AG20443 (cell line): ENCODE measurements at regions not wholly inside any gene's neighbourhood (a gene's known extent, or its start where the extent isn't known, plus 50 kb on each side); places are given as distances from the start of the nearest gene placed in this dataset.
"Not testable (repeated sequence)": the region's sequence is repeated elsewhere in the genome, so short reads cannot be mapped to it uniquely, and the experiment has no call there.

Source experiments
- DNase-seq: peaks from one replicate; pipeline ENCODE4 v3.0.0; 2012; ENCODE audit warnings: low spot score, mixed read lengths

DNA sequence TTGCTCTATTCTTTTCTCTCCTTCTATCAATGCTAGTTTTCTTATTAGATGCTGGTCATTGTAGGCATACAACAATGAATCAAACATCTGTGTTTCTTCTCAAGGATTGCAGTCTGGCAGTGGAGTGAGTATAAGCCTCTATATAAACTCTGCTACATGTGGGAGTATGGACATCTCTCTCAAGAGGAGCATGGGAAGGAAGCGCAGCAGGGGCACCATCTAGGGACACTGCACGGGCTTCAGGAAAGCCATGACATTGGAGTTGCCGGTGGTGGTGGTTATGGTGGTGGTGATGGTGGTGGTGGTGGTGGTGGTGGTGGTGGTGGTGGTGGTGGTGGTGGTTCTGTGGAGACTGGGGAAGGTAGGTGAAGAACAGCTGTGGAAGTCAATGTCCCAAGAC, 462.6 kb downstream of the RNF144A start:
- DNase-seq = no peak

DNA sequence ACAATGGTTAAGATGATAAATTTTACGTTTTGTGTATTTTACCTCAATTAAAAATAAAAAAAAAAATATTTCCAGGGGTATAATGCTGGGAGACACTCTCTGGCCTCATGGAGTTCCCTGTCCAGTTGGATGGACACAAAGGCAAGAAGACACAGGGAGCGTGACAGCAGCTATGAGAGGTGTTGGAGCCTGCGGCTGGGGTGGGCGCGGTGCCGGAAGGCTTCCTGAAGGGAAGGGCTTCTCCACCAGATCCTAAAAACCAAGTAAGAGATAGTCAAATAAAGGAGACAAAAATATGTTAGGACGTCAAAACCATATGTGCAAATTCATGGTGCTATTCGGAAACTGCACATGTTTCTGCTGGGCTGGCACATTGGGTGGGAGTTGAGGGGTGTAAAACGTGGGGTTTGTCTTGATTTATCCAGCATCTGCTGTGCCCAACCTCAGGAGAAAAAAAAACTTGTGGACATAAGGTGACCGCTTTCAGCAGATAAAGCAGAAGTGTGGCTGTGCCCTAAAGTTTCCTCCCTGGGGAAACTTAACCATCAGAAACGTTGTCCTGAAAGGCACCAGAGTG, 467.6 kb downstream of the RNF144A start:
- DNase-seq = no peak

DNA sequence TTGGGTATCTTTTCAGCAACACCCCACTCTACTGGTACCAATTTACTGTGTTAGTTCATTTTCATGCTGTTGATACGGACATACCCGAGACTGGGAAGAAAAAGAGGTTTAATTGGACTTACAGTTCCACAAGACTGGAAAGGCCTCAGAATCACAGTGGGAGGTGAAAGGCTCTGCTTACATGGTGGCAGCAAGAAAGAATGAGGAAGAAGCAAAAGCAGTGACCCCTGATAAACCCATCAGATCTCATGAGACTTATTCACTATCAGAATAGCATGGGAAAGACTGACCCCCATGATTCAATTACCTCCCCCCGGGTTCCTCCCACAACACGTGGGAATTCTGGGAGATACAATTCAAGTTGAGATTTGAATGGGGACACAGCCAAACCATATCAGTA, 473.1 kb downstream of the RNF144A start:
- not testable (repeated sequence) for DNase-seq

DNA sequence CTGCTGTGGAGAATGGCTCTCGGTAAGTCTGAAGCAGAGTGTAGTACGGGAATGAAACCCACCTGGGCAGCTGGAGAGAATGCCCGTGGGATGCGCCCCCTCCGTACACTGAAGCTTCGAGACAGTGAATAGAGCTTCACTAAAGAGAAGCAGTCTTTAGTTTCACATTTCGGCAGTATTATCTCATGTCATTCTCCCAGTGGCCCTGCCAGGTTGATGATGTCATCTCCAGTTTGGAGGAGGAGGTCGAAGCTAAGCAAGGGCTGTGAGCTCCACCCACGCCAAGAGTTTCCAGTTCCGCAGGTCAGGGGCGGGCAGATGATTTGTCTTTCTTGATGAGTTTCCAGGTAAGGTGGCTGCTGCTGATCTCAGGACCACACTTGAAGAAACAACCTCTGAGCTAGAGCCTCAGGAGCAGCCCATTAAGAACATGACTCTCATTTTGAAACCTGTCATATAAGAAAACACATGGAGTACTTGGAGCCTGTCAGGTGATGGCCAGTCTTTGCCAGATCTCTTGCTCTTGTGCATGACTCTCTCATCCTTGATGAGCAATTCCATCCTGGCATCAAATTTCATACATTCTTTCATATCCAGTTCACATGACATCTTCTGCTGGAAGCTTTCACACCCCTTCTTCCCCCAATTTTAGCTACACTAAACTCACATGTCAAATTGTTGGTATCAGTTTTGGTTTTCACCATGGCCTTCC, 475.0 kb downstream of the RNF144A start:
- DNase-seq = no peak

DNA sequence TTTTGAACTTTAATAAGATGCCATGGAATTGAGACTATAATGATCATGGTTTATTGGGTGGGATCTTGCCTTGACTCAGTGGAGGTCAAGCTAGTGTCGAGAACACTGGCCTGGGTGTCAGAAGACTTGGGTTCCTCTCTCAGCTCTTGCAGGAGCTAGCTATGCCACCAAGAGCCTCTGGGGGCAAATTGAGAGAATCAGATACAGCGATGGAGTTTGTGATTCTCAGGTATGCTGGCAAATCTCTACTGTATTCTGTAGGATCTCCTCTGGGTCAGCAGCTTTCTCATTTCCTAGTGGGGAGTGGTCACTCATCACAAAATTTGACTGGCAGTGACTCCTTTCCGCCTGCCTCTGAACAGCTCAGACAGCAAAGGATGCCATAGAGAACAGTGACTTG, 477.0 kb downstream of the RNF144A start:
- DNase-seq = no peak

DNA sequence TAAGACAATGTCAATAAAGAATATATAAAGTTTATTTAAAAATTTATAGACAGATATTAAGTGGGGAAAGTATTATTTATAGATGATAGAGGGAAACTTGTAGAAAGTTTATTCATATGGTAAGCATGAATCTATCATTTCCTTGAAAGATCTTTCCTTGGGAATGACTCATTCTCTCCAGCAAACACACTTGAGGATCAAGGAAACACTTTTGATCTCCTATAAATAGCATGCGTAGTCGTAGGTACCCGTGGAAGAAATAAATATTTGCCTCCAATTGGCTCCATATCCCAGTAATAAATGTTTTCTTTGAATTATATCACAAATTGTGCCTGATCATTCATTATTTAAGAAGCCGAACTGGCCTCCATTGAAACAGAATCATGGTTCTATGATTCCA, 483.4 kb downstream of the RNF144A start:
- DNase-seq = no peak

DNA sequence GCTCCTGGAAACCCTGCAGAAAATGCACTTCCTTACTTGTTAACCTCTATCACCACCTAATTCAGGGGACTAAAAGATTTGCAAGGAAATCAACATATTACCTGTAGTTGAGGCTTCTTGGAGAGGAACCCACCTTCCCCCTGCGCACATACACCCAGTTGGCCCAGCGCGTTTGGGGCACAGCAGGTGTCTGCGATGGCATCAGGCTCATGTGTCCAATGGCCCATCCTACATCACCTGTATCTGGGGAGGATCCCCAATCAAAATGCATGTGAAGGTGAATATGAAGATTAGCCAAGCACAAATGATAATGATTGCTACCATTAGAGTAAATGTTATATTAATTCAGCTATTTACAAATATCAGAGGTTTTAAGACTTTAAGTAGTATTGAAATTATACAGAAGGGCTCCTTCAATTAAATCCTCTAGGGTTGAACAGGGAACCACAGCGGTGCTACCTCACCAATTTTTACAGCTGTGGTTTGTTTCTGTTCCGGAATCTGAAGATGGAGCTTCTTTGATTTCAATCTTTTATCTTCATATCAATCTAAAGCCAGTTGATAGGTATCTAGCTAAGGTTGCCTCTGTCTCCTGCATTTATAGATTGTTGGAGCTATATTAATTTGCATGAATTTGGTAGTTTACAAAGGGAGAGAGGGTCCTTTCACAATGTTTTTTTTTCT, 486.0 kb downstream of the RNF144A start:
- no peak for DNase-seq

DNA sequence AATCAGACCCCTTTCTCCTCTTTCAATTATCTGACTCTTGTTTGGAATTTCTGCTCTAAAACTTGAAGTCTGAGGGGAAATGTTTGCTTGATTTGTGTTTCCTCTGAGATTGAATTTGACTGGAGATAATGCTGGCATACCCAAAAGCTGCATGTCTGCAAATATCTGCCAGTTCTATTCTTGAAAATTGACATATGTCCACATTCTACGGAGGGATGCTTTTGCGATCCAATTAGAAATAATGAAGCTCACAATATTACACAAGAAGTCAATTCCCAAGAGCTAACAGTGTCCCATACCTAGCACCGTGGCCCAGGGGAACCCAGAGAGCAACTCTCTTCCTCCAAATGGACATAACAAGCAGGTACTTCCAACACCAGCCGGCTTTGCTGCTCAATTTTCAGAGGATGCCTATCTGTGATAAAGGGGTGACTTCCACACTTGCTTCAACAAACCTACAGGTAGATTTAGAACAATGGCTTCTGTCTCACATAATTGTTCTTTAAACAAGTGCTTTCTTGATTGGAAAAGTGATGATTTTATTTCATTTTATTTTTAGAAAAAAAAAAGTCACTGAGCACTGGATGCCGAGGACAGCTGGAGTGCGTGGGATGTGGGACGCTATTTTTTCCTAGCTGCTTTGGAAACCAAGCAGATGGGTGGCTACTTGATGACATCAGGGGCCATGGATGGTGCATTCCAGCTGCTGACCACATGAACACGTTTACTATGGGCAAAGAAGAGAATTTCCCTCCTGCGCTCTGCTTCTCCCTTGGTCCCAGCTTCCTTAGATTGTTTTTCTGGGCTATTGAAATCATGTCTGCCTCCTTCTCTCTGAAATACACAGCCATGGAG, 488.9 kb downstream of the RNF144A start:
- DNase-seq = peak; percentile 74

DNA sequence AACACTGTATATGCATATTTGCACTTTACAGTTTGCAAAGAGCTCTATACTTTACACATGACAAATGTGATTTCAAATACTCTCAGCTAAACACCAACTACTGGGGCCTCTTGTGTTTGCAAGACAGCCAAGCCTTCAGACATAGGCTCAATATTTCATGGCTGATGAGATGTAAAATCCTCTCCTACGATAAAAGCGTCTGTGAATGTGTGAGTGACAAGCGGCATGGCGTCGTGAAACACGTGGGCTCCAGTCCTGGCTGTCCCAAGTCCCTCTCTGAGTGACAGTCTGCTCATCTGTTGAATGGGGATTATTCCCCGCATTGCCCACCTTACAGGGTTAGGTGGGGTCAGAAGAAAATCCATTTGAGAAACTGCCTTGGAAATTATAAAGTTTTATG, 489.8 kb downstream of the RNF144A start:
- DNase-seq = no peak

DNA sequence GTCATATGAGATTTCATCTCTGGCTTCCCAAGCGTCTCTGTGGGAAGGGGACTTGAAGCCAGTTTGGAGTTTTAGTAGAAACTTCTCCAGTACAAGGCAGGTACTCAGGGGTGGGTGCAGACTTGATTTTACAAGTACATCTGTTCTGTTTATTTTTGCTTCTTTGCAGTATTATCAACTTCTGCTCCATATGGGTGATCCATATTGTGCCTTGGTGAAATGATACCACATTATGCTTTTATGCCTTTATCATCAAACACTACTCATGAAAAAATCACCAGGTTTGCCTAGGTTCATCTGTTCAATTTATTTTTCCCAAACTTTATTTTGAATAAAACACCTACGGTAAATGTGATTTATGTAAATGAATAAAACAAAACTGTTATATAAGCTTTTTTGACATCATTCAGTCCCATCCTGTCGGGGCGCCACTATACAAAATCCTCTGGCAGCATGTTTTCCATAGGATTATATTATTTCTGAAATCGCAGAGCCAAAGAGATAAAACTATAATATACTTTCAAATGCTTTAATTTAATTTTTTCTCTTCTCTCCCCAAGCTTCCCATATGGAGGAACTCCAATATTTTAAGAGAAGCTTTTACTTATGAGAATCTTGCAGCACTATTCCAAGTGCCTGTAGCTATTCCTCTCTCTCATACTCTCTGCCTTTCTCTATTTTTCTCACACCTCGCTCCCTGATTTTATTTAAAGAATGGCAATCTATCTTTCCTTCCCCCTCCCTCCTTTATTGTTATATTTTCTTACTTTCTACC, 490.9 kb downstream of the RNF144A start:
- DNase-seq = no peak

DNA sequence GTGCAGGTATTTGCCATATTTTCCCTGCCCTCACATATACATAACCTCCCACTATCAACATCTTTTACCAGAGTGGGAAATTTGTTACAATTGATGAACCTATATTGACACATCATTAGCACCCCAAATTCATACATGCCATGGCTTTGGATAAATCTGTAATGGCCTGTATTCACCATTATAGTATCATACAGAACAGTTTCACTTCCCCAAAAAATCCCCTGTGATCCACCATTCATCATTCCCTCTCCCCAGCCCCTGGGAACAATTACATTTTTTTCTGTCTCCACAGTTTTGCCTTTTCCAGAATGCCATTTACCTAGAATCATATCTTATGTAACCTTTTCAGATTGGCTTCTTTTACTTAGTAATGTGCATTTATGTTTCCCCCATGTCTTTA, 494.5 kb downstream of the RNF144A start:
- DNase-seq = no peak

DNA sequence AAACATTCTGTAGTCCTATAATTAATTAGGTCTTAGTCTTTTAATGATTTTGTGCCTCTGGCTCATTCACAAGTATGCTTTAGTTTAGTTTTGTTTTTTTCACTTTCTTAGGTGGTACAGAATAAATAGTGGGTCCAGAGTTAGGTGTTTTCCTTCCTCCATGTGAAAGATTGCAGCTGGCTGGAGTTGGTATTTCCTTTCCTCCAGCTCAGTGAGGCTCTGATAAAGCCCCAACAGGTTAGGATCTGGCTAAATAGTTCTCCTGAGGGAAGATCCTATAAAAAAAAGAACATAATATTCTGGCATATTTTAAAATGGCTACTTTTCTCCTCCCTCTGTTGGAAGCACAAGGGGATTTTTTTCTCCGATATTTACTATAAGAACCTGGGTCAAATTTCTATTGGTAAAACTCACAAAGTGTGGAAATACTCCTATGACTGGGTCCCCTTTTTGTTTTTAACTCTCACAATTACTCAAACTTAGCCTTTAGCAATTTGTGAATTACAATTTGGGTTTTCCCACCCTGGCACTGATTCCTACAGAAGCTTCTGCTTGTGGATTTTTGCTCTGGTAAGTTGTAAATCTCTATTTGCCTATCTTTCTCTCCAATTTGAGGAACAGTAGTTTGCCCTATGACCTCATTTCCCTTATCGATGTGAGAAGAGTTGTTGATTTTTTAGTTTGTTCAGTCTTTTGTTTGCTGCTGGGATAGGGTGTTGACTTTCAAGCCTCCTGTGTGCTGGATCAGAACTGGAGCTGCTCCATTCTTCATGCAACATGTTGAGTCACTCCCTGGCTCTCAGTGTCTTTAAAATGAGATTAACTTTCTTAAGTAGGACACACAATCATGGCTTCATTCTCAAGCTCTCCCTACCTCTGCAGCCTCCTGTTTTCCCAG, 500.9 kb downstream of the RNF144A start:
- DNase-seq = peak; percentile 58

DNA sequence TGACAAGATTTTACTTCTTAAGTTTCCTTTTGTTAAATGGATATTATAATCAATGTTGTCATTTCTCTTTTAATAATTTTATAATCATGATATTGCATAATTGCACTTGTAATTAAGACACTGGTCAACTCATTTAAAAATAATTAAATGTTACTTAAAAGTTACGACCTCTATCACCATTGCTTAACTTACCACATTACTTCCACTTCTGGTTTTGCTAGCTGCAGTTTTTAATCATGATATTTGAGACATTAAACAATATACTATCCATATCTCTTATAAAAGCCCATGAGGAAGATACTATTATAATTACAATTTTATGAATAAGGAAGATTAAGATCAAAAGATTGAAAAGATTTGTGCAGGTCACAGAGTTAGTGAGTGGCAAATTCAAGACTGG, 502.0 kb downstream of the RNF144A start:
- no peak for DNase-seq

DNA sequence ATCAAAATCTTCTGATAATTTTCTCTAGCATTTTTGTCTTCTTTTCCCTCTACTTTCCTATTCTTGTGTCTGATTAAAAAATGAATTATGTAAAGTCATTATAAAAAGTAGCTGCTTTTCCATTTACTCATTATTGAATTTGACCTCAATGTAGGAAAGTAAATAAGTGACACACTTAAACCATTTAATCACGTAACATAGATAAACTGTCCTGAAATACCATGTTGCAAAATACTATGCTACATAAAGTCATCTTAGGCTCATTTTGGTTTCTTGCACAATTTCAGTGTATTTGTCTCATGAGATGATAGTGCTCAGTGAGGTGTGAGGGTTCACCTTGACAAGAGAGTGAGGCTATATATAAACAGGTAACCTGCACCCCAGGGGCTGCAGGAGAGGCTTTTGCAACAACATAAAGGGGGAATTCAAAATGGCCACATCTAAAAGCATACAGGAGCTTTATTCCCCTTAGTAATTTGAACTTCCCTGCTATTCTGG, 502.7 kb downstream of the RNF144A start:
- no peak for DNase-seq

DNA sequence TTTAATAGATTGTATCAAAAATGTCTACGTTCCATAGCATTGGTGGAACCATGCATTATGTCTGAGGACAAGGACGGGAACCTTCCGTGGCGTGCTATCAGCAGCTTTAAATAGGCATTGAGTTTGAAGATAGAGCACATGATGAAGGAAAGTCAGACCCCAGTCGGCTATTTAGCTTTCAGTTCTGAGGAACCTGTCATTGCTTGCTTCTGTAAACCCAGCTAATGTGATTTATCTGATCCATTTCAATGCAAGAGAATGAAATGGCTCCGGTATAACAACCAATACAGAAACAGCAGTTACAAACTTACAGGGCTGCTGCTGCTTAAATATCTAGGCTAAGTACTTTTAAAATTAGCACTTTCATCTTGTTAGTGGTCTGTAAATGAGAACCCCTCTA, 503.3 kb downstream of the RNF144A start:
- no peak for DNase-seq

DNA sequence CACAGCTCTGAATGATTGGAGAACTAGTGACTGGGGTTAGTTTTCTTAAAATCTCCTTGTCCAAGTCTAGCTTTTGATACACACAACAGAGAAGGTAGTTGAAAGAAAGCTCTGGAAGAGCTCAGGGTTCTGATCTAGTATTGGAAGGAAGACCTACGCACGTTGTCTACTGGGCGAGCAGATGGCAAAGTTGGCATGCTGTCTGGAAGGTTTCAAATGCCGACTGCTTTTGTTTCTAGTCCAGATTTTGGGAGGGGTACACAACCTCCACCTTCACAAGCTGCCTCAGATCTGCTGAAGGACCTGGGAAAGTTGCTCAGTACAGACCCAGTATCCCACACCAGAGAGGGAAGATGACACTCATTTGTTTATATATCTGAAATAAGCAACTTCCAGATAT, 507.3 kb downstream of the RNF144A start:
- DNase-seq = no peak

DNA sequence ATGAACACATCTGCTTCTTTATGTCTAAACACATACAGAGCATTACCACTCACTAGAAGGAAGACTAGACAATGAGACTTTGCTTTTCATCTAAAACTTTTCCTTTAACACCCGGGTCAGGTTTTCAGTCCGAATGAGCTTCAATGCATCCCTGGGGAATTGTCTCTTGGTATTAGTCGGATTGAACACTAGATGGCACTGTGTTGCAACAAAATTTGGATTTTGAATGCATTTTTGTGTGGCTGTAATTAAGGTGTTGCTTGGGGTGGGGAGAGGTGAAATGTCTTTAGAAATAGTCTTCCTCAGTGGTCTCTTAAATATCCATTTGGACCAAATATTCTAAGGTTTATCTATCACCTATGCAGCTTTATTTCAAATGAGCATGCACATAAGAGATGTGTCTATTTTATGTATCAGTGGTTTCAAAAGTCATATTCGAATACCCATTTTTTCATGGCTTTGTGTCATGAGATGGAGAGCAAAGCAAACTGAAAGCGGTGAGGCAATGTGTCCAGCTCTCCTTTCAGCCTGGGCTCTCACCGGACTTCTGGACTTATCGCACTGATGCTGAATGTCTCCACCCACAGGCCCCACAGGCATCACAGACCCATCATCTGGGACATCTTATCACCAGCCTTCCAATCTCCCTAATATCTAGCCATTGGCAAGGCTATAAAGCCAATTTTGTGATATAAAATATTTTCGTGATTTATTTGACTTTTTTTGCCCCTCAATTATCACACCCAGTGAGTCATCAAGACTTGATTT, 510.3 kb downstream of the RNF144A start:
- peak; percentile 60 for DNase-seq

DNA sequence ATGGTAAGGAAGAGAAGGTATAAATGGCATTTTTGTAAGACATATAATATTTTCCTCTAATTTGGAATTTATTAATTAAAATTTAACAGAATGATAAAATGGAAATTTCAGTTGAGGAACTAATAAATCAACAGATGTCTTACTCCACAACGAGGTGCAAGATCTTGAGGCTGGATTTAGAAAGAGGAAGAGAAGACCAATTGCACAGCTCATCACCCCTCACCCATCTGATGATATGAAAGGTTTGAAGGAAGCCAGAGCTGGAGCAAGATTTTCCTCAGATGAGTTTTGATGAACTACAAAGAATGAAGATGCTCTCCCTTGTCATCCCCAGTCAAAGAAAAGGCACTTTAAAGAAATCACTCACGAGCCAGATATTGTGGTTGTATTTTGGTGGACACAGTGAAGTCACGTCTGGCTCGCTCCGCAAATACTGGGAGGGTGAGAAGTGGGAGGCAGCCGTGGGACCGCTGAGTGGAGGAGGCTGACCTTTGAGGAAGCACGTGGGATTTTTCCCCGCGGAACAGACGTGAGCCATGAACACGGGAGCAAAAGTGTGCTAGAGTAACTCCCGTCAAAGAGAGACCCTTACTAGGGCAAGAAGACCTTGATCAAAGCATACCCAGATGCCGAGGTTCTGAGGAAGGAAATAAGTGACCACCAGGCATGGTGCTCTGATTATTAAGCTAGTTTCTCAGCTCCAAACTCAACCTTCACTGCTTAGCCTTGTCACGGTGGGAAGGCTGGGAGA, 511.4 kb downstream of the RNF144A start:
- no peak for DNase-seq

DNA sequence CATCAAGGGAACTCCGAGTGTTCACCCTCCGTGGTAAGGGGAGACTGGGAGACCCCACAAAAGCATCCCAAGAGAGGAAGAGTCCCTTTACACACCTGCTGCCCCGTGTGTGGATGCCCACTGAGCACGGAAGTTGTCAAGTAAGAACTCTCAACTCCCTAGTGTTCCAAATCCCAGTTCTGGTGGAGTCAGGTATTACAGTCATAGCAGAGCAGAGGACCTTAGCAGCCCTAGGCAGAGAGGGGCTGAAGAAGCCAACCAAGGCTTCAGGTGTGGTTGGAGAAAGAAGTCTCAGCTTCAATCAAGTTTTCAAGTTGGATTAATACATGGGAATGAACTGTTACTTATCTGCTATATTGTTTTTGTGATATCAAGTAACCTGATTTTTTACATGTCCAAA, 512.5 kb downstream of the RNF144A start:
- peak; percentile 25 for DNase-seq
